Choroid plexus epithelial cell (primary cell): ENCODE measurements at regions not wholly inside any gene's neighbourhood (a gene's known extent, or its start where the extent isn't known, plus 50 kb on each side); places are given as distances from the start of the nearest gene placed in this dataset.

Source experiments
- DNase-seq: peaks from one replicate; pipeline ENCODE4 v3.0.0-alpha.2; 2010; ENCODE audit warnings: low read depth
- H3K4me3 ChIP-seq: 2 replicates; pipeline ENCODE4 v1.5.1; 2011; ENCODE audit warnings: low read depth, mild to moderate bottlenecking, control low read depth, low read length, moderate library complexity
- TF ChIP-seq, protein P1 (sequence below): conservative IDR thresholded peaks from 2 replicates; pipeline ENCODE4 v1.5.1; 2011; ENCODE audit warnings: low read depth, mild to moderate bottlenecking, control low read depth, inconsistent platforms, low read length, moderate library complexity

DNA sequence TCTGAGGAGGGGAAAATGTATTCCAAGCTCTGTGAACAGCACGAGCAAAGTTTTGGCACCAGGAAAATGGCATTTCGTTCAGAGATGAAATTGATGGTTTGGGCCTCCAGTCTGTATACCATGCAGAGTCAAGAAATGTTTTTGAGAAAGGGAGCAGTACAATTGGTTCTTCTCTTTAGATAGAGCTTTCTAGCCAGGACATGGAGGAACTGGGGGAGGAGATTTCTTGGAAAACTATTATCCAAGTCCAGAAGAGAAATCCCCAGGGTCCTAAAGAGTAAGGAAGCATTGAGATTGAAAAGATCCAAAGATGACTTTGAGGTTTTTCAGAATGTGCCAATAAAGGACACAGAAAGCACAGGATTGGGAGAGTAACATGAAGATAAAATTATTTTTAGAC lies 432.4 kb downstream of the TNS1 start:
- no peak overlapping the region for H3K4me3 ChIP-seq
- no peak for DNase-seq
- TF ChIP-seq, protein P1, sequence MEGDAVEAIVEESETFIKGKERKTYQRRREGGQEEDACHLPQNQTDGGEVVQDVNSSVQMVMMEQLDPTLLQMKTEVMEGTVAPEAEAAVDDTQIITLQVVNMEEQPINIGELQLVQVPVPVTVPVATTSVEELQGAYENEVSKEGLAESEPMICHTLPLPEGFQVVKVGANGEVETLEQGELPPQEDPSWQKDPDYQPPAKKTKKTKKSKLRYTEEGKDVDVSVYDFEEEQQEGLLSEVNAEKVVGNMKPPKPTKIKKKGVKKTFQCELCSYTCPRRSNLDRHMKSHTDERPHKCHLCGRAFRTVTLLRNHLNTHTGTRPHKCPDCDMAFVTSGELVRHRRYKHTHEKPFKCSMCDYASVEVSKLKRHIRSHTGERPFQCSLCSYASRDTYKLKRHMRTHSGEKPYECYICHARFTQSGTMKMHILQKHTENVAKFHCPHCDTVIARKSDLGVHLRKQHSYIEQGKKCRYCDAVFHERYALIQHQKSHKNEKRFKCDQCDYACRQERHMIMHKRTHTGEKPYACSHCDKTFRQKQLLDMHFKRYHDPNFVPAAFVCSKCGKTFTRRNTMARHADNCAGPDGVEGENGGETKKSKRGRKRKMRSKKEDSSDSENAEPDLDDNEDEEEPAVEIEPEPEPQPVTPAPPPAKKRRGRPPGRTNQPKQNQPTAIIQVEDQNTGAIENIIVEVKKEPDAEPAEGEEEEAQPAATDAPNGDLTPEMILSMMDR, result no peak

DNA sequence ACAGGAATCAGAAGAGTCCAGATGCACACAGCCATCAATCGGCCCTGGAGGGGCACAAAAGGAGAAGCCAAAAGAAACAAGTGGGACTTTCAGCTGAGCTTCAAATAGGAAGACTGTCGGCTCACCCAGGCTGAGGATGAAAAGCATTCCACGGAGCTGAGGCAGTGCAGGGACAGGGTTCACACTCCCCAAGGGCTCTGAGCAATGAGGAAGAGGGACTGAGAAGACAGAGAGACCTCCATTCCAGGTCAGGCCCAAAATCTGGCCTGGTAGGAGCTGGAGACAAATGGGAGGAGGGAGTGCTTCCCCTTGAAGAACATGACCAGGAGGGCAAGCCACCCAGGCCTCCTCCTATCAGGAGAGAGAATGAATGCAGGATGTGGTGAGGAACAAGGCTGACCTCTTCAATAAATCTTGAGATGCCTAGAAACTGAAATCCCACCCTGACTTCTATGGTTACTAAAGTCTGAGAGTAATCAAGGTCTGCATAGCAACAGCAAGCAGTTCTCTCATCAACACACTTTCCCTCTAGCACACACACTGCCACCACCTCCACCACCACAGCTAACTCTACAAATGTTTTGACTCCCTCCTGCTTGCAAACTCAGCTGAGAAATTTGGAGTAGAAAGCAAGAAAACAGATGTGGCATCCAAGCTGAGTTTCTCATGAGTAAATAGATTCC lies 434.4 kb downstream of the TNS1 start:
- TF ChIP-seq, protein P1, result no peak
- peak; percentile 18 for DNase-seq
- H3K4me3 ChIP-seq, result no peak overlapping the region

DNA sequence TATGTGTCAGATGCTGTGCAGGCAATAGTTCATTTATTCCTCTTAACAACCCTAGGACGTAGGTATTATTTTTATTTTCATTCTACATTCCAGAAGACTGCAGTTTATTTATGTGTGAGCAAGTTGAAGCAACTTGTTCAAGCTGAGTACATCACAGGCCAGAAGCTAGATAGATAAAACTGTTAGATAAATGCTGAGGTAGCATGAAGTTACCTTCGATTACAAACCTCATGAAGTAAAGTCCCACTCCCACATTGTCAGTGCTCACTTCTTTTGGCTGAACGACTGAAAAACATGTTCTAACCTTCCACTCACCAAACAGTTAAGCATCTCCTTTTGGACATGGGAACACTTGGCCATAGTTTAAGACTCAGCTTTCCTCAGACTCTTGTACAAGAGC lies 439.2 kb downstream of the TNS1 start:
- H3K4me3 ChIP-seq, result no peak overlapping the region
- TF ChIP-seq, protein P1, result no peak
- no peak for DNase-seq

DNA sequence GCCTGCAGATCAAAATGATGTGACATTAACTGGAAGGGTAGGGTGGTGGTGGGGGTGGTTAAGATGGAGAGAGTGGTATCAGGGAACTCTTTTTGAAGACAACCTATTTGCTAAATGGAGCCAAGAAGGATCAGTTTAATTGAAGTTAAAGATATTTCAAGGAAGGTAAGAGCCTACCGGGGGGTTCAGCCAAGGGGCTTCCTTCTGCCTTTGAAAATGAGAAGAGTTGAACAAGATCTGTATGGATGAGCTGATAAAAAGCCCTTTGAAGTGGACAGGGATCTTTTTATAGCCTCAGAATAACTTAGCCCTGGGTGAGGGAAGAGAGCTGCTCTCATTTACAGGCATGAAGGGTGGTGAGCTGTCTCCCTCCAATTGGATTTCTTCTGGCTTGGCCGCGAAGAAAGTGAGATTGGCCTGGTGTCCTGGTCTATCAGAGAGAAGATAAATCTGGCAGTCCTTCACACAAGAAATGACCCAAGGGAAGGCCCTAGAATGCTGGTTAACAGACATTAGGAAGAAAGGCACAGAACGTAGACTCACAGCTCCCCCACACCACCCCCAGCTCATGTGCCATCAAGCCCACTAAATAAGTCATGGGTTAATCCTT lies 439.8 kb downstream of the TNS1 start:
- DNase-seq, result no peak
- TF ChIP-seq, protein P1, result no peak
- no peak overlapping the region for H3K4me3 ChIP-seq

DNA sequence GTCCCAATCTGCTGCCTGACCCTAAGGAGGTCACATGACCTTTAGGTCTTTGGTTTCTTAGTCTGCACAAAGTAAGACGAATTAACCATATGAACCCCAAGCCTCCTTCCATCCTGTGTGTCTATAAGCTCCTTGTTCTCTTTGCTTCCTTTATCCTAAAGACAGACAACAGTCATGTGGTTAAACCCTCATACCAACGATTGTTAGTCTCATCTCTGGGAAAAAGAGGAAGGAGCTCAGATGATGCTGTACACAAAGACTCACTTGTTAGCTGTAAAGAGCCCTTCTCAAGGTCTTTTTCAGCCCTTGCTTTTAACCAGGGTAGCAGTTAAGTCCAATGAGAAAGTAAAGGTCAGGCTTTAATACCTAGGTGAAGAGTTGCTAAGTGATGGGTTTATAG lies 443.7 kb downstream of the TNS1 start:
- no peak overlapping the region for H3K4me3 ChIP-seq
- DNase-seq, result no peak
- TF ChIP-seq, protein P1, result no peak

DNA sequence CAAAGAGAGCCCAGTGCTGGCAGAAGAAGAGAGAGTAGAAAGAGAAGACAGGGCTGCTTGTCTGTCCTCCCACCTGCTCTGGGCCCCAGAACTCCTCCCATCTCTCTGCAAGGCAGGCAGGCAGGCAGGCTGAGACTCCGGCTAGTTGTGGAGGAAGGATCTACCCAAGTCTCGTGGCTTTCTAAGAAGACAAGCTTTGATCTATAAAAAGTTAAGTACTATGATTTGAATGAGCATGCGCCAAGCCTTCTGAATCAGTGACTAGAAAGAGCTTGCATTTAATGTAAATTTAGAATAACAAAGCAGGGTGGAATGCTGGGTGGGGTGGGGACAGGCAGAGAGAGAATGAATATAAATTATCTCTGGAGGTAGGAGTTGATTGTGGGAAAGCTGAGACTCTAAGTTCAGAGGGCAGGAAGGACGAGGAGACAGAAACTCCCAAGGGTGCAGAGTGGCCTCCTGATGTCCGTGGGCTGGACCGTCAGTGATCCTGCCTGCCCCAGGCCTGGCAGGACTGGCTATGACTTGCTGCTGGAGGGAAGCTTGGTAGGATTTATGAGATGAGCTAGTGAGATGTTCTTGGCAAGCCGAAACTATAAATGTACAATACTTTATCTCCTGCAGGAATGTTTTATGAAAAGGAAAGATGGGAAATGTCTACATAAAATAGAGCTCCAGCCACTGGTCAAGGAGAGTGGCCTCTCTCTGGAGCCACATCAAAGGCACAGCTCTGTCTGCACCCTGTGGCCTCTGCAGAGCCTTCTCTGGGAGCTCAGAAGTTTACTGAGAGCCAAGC lies 447.5 kb downstream of the TNS1 start:
- DNase-seq, result peak; percentile 2
- TF ChIP-seq, protein P1, result no peak
- H3K4me3 ChIP-seq, result no peak overlapping the region

DNA sequence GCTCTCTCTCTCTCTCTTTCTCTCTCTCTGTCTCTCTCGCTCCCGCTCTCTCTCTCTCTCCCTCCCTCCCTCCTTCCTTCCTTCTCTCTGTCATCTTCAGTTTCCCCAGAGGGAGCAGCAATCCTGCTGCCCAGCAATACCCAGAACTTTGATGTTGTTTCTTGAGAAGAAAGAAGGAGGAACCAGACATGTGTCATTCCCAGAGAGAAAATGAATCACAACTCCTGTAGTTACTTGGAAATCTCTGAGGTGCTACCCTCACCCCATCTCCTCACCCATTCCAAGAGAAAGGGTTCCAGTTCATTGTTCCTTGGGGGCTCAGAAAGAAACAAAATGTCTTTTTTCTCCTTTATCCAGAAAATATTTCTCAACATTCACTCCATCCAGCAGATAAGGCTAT lies 449.1 kb downstream of the TNS1 start:
- TF ChIP-seq, protein P1, result no peak
- DNase-seq, result no peak
- H3K4me3 ChIP-seq, result no peak overlapping the region
